Stimulated activated CD4-positive, alpha-beta T cell treated with anti-CD3 and anti-CD28 coated beads, Interleukin-1b, Interleukin-23, amount 100 ng/mL, for 24 hours (primary cell): ENCODE measurements at regions not wholly inside any gene's neighbourhood (a gene's known extent, or its start where the extent isn't known, plus 50 kb on each side); places are given as distances from the start of the nearest gene placed in this dataset.

Source experiments
- DNase-seq, 4 experiments: peaks; one replicate each; pipeline ENCODE4 v3.0.0-alpha.2; 2020; ENCODE audit warnings: low read depth in 4 of 4, low spot score in 1 of 4

- no peak for DNase-seq
Observed at GRCh38 chr12:130100634-130101362, 61.5 kb upstream of the FZD10 start.

- no peak for DNase-seq
Observed at GRCh38 chr12:130101370-130101769, 60.9 kb upstream of the FZD10 start.

- no peak for DNase-seq
Observed at GRCh38 chr12:130102266-130102665, 60.0 kb upstream of the FZD10 start.

- DNase-seq, result no peak
Observed at GRCh38 chr12:130104571-130105106, 57.6 kb upstream of the FZD10 start.

- DNase-seq, result no peak
Observed at GRCh38 chr12:130109062-130109945, 53.0 kb upstream of the FZD10 start.

- DNase-seq, result no peak
Observed at GRCh38 chr12:130110914-130111313, 51.4 kb upstream of the FZD10 start.

GRCh38 chr12:130111965-130112496 lies 50.2 kb upstream of the FZD10 start:
- no peak for DNase-seq
